ENCODE measurements at regions not wholly inside any gene's neighbourhood (a gene's known extent, or its start where the extent isn't known, plus 50 kb on each side); places are given as distances from the start of the nearest gene placed in this dataset.

DNA sequence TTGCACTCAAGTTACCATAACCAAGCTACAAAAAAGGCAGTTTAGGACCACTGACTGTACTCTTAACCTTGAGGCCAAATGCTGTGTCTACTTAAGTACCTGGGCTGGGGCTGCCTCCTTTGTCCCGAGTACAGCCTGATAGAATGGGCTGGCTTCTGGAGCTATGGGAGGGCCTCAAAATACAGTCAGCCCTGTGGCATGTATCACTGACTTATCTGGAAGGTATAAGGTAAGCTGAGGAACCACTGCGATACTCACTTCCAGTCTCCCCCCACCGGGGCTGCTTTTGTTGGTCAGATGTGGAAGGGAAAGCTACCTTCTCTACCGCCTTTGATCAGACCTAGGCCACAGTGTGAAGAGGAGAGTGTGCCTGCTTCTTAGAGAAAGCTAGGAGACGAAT, 404.8 kb downstream of the ARHGEF28 start:
- TF ChIP-seq TAF1 (IDR thresholded peaks at IDR 0.05; ENCODE audit: low read depth) (no peak), FOXM1 (IDR thresholded peaks at IDR 0.05; ENCODE audit: borderline replicate concordance, low read depth) (no peak), NFIC (IDR thresholded peaks at IDR 0.05) (no peak), YY1 (IDR thresholded peaks at IDR 0.05; ENCODE audit: low read depth) (no peak)
- TF ChIP-seq, protein P1, sequence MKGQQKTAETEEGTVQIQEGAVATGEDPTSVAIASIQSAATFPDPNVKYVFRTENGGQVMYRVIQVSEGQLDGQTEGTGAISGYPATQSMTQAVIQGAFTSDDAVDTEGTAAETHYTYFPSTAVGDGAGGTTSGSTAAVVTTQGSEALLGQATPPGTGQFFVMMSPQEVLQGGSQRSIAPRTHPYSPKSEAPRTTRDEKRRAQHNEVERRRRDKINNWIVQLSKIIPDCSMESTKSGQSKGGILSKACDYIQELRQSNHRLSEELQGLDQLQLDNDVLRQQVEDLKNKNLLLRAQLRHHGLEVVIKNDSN (IDR thresholded peaks at IDR 0.05), result no peak
- TF ChIP-seq, protein P2, sequence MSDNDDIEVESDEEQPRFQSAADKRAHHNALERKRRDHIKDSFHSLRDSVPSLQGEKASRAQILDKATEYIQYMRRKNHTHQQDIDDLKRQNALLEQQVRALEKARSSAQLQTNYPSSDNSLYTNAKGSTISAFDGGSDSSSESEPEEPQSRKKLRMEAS (IDR thresholded peaks at IDR 0.05), result no peak
- TF ChIP-seq, protein P3, sequence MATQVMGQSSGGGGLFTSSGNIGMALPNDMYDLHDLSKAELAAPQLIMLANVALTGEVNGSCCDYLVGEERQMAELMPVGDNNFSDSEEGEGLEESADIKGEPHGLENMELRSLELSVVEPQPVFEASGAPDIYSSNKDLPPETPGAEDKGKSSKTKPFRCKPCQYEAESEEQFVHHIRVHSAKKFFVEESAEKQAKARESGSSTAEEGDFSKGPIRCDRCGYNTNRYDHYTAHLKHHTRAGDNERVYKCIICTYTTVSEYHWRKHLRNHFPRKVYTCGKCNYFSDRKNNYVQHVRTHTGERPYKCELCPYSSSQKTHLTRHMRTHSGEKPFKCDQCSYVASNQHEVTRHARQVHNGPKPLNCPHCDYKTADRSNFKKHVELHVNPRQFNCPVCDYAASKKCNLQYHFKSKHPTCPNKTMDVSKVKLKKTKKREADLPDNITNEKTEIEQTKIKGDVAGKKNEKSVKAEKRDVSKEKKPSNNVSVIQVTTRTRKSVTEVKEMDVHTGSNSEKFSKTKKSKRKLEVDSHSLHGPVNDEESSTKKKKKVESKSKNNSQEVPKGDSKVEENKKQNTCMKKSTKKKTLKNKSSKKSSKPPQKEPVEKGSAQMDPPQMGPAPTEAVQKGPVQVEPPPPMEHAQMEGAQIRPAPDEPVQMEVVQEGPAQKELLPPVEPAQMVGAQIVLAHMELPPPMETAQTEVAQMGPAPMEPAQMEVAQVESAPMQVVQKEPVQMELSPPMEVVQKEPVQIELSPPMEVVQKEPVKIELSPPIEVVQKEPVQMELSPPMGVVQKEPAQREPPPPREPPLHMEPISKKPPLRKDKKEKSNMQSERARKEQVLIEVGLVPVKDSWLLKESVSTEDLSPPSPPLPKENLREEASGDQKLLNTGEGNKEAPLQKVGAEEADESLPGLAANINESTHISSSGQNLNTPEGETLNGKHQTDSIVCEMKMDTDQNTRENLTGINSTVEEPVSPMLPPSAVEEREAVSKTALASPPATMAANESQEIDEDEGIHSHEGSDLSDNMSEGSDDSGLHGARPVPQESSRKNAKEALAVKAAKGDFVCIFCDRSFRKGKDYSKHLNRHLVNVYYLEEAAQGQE (IDR thresholded peaks at IDR 0.05; ENCODE audit: low read depth), result no peak
